ENCODE measurements at regions not wholly inside any gene's neighbourhood (a gene's known extent, or its start where the extent isn't known, plus 50 kb on each side); places are given as distances from the start of the nearest gene placed in this dataset.

GRCh38 chr1:47708658-47709018 lies 270.8 kb downstream of the FOXD2 start:
- no peak for DNase-seq

- peak; percentile 66 for DNase-seq
These were observed 271.4 kb downstream of the FOXD2 start for GRCh38 chr1:47709019-47709871.

GRCh38 chr1:47709872-47710231 lies 272.0 kb downstream of the FOXD2 start:
- DNase-seq: no peak

- DNase-seq: peak; percentile 88
These were observed 272.7 kb downstream of the FOXD2 start for GRCh38 chr1:47710329-47711071.

All from activated effector memory CD4-positive, alpha-beta T cell treated with anti-CD3 and anti-CD28 coated beads, Interleukin-2, amount 50 U/mL, for 16 hours (primary cell).